GM19397 (cell line): ENCODE measurements at regions not wholly inside any gene's neighbourhood (a gene's known extent, or its start where the extent isn't known, plus 50 kb on each side); places are given as distances from the start of the nearest gene placed in this dataset.
"Not testable (repeated sequence)": the region's sequence is repeated elsewhere in the genome, so short reads cannot be mapped to it uniquely, and the experiment has no call there.

Experiments used
- ATAC-seq: cut with Tn5 transposase; IDR thresholded peaks from one replicate; pipeline ENCODE4 v1.9.1; 2021; ENCODE audit warnings: mild to moderate bottlenecking, moderate library complexity; ENCODE audit not compliant: unreplicated experiment

- no peak for ATAC-seq
These were observed 602.9 kb upstream of the ADGRB3 start for GRCh38 chr6:68032217-68032616.

DNA sequence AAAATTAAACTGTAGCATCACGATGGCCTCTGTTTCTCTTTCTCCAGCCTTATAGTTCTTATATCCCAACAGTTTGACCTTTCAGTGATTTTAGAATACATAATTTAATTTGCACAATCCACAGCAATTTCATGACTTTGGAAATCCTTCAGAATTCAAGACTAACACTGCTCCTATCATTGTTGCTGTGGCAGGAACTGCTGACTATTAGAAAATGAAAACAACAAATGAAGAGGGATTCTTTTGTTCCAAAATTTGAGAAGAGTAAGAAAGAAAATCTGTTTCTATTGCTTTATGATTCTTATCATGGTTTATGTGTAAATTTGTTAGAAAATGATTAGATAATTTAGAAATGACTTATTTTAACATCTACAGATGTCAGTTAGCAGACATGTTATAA, 604.0 kb upstream of the ADGRB3 start:
- no peak for ATAC-seq

DNA sequence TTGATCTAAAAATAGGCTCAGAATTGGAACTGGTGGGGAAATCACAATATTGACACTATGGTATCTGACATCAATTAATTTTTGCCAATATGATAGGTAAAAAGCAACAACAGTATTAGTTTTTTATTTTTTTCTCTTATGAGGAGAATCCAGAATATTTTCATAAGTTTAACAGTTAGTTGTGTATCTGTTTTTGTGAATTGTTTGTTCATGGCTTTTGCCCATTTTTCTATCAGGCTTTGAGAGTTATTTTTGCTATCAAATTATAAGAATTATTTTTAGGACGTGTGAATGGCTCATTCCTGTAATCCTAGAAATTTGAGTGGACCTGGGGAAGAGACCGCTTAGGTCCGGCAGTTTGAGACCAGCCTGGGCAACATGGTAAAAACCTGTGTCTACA, 608.6 kb upstream of the ADGRB3 start:
- no peak for ATAC-seq

DNA sequence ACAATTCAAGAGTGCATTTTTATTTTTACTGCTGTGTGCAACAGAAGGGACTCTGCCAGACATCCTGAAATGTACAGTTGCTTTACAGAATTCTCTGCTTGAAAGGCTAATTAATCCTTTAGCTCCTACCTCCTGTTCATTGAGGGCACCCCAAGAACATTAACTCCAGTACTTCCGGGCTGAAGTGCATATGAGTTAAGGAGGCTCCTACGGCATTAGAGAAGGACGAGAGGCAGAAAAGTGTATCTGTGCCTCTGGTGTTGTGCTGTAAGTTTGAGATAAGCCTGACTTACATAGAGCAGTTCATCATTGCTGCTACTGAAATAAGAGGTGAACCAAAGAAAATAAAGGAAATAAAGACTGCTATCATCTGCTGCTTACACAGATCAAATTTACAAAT, 609.3 kb upstream of the ADGRB3 start:
- ATAC-seq, result no peak

- ATAC-seq, result no peak
These were observed 610.4 kb upstream of the ADGRB3 start for GRCh38 chr6:68024570-68025269.

DNA sequence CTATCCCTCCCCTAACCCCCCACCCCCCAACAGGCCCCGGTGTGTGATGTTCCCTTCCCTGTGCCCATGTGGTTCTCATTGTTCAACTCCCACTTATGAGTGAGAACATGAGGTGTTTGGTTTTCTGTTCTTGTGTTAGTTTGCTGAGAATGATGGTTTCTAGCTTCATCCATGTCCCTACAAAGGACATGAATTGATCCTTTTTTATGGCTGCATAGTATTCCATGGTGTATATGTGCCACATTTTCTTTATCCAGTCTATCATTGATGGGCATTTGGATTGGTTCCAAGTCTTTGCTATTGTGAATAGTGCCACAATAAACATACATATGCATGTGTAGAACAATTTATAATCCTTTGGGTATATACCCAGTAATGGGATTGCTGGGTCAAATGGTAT, 612.1 kb upstream of the ADGRB3 start:
- not testable (repeated sequence) for ATAC-seq

- no peak for ATAC-seq
These were observed 621.1 kb upstream of the ADGRB3 start for GRCh38 chr6:68013780-68014515.

DNA sequence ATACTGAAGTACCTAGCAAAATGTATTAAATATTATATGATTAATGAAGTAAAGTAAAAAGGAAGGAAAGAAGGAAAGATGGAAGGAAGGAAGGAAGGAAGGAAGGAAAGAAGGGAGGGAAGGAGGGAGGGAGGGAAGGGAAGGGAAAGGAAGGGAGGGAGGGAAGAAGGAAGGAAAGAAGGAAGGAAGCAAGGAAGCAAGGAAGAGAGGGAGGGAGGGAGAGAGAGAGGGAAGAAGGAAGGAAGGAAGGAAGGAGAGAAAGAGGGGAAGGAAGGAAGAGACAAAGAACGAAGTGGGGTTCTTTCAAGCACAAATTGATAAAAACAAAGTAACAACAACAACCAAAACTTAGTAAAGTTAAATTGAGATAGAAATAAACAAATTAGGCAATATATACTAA, 622.3 kb upstream of the ADGRB3 start:
- no peak for ATAC-seq

- ATAC-seq, result no peak
These were observed 624.1 kb upstream of the ADGRB3 start for GRCh38 chr6:68010936-68011335.

- no peak for ATAC-seq
These were observed 626.6 kb upstream of the ADGRB3 start for GRCh38 chr6:68008445-68008844.

DNA sequence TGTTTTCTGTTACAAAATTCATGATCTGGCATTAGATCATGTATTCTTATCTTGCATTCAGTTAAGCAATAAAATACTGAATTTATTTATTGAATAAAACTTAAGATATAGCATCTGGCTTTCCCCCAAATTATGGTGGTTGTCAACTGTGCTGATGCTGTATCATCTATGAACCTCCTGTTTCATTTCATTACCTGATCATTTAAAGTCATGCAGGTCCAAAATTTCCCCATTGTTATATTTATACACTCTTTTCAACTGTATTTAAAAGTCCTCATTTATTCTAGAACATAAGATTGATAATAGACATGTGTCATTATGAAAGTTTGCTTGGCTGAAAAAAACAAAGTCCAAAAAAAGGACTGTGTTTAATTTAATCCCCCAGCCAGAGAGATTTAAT, 627.4 kb upstream of the ADGRB3 start:
- no peak for ATAC-seq

GRCh38 chr6:67986694-67987232, 648.3 kb upstream of the ADGRB3 start:
- ATAC-seq, result no peak

DNA sequence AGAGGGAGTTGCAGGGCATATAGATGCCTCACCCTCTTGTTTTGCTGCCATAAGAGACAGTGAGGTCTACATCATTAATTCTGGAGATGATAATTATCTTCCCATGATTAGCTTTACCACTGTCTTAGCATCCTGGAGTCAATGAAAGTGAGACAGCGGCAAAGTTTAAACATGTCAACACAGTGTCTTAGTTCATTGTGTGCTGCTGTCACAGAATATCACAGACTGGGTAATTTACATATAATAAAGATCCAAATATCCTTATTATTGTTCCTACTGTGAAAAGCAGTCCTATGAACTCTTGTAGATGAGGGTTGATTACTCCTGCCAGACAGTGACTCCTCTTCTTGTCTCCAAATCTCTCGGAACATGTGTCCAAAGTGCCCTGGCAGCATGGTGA, 658.6 kb upstream of the ADGRB3 start:
- ATAC-seq, result no peak

DNA sequence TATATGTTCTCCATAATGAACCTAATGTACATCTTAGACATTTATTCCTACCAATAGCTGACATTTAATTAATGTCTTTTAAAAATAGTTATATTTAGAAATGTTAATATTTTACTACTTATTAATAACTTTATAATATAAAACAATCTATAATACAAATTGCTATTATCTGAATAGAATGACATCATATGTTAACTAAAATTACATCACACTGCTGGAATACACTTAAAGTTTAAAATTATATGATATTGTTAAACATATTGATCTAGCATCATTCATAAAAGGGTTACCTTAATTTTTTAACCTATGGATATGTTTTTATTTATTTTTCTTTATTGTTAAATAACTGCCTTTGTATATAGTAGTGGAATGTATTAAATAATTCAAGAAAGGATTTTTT, 660.2 kb upstream of the ADGRB3 start:
- ATAC-seq, result no peak

GRCh38 chr6:67971812-67972211, 663.3 kb upstream of the ADGRB3 start:
- no peak for ATAC-seq

GRCh38 chr6:67966830-67967229, 668.3 kb upstream of the ADGRB3 start:
- no peak for ATAC-seq

- ATAC-seq, result no peak
These were observed 678.7 kb upstream of the ADGRB3 start for GRCh38 chr6:67956352-67956751.

DNA sequence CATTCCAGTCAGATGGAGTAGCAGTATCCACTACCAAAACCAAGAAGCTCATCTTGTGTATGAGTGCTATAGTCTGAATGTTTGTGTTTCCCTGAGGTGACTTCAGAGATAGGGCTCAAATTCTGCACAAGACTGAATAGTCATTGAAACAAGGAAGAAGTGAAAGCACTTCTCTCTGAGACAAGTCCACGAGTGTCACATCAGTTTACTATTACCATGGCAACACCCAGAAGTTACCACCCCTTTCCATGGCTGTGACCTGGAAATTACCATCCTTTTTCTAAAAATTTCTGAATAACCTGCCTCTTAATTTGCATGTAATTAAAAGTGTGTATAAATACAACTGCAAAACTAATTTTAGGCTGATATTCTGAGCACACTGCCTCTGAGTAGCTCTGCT, 682.1 kb upstream of the ADGRB3 start:
- no peak for ATAC-seq

- ATAC-seq, result no peak
These were observed 683.0 kb upstream of the ADGRB3 start for GRCh38 chr6:67952121-67952520.

DNA sequence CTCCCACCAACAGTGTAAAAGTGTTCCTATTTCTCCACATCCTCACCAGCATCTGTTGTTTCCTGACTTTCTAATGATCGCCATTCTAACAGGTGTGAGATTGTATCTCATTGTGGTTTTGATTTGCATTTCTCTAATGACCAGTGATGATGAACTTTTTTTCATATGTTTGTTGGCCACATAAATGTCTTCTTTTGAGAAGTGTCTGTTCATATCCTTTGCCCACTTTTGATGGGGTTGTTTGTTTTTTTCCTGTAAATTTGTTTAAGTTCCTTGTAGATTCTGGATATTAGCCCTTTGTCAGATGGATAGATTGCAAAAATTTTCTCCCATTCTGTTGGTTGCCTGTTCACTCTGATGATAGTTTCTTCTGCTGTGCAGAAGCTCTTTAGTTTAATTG, 687.3 kb upstream of the ADGRB3 start:
- ATAC-seq, result not testable (repeated sequence)

DNA sequence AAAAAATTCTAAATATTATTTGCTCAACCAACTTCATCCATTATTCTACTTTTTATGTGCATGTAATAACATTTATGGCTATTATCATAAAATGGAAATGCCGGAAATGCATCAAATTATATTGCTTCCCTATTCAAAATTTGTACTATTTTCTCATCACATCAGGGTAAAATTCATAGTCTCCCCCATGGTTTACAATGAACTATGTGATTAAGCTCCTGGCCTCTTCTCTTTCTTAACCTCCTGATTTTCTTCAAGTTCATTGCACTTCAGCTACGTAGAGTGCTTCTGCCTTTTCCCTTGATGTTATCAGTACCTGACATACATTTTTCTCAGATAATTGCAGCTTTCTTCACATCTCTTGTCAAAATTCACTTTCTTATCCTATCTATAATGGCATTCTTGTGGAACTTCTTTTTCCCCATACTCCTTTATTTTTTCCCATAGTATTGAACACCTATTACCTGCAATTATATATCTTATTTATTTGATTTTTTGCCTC, 699.1 kb upstream of the ADGRB3 start:
- ATAC-seq, result no peak

DNA sequence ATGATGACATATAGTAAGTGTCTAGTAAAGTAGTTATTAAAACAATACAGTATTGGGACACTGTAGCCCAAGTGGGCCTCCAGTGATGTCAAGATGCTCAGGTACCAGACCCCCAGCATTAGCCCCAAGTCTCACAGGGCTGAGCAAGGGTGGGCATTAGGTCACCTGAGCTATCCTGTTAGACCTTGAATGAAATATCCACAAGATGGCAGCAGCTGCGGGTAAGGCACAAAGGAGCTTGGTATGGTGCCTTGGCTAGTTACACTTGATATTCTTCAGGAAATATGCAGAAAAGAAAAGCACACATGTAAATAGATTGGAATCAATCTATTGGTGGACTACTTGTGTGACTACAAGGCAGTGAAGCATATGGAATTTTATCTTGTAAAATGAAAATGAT, 701.8 kb upstream of the ADGRB3 start:
- ATAC-seq, result no peak
